HG03280 (cell line): ENCODE measurements at regions not wholly inside any gene's neighbourhood (a gene's known extent, or its start where the extent isn't known, plus 50 kb on each side); places are given as distances from the start of the nearest gene placed in this dataset.
"Not testable (repeated sequence)": the region's sequence is repeated elsewhere in the genome, so short reads cannot be mapped to it uniquely, and the experiment has no call there.

Experiments used
- ATAC-seq: cut with Tn5 transposase; IDR thresholded peaks from one replicate; pipeline ENCODE4 v1.9.1; 2021; ENCODE audit warnings: mild to moderate bottlenecking, moderate library complexity; ENCODE audit not compliant: unreplicated experiment

- peak; percentile 76 for ATAC-seq
These were observed 74.9 kb upstream of the WASF3 start for GRCh38 chr13:26482451-26483197.

GRCh38 chr13:26483546-26483945 lies 73.9 kb upstream of the WASF3 start:
- no peak for ATAC-seq

- ATAC-seq, result no peak
These were observed 73.3 kb upstream of the WASF3 start for GRCh38 chr13:26484196-26484595.

- no peak for ATAC-seq
These were observed 72.2 kb upstream of the WASF3 start for GRCh38 chr13:26485288-26485687.

- no peak for ATAC-seq
These were observed 71.7 kb upstream of the WASF3 start for GRCh38 chr13:26485786-26486185.

GRCh38 chr13:26486550-26486949 lies 70.9 kb upstream of the WASF3 start:
- ATAC-seq, result no peak

GRCh38 chr13:26487781-26488180 lies 69.7 kb upstream of the WASF3 start:
- ATAC-seq, result no peak

GRCh38 chr13:26488236-26489003 lies 69.1 kb upstream of the WASF3 start:
- no peak for ATAC-seq

- ATAC-seq, result not testable (repeated sequence)
These were observed 65.2 kb upstream of the WASF3 start for GRCh38 chr13:26492301-26492700.

GRCh38 chr13:26494571-26495195 lies 62.8 kb upstream of the WASF3 start:
- no peak for ATAC-seq

- ATAC-seq, result no peak
These were observed 61.7 kb upstream of the WASF3 start for GRCh38 chr13:26495750-26496149.

- ATAC-seq, result no peak
These were observed 59.4 kb upstream of the WASF3 start for GRCh38 chr13:26497968-26498511.

- ATAC-seq, result no peak
These were observed 58.6 kb upstream of the WASF3 start for GRCh38 chr13:26498656-26499601.

- no peak for ATAC-seq
These were observed 56.7 kb upstream of the WASF3 start for GRCh38 chr13:26500618-26501320.

- no peak for ATAC-seq
These were observed 55.8 kb upstream of the WASF3 start for GRCh38 chr13:26501641-26502040.

GRCh38 chr13:26502826-26503225 lies 54.7 kb upstream of the WASF3 start:
- no peak for ATAC-seq

GRCh38 chr13:26503826-26504594 lies 53.5 kb upstream of the WASF3 start:
- no peak for ATAC-seq
